PC-9 (cell line): ENCODE measurements at regions not wholly inside any gene's neighbourhood (a gene's known extent, or its start where the extent isn't known, plus 50 kb on each side); places are given as distances from the start of the nearest gene placed in this dataset.

Source experiments
- BruUV-seq: library from RNA; stranded (reverse); fragments of 400-500 nt; replicated peaks from 2 replicates; lab custom pipeline; 2021; lab: Mats Ljungman, UMichigan
- CTCF ChIA-PET: fragments of 300-600 bp; sonication (Branson Sonifier 250); formaldehyde crosslinking; loops from one replicate; lab custom pipeline; 2022; ENCODE audit warnings: antibody characterized with exemption; lab: Charles Lee
- POLR2A ChIA-PET: fragments of 300-600 bp; sonication (Branson Sonifier 250); formaldehyde crosslinking; loops from one replicate; lab custom pipeline; 2022; ENCODE audit warnings: antibody characterized with exemption; ENCODE audit not compliant: unreplicated experiment; lab: Charles Lee
- DNase-seq, 2 experiments: peaks; one replicate each; pipeline versions ENCODE4 v3.0.0 to v3.0.0-alpha.2; 2015 to 2022; ENCODE audit warnings: mixed read lengths in 1 of 2
- H2AFZ ChIP-seq: fragments of 200-600 bp; sonication (generic); 2 replicates; pipeline ENCODE4 v1.8.1; 2017; ENCODE audit warnings: antibody characterized with exemption
- H3F3A ChIP-seq: fragments of 200-600 bp; sonication (generic); 2 replicates; pipeline ENCODE4 v1.8.1; 2017; ENCODE audit warnings: antibody characterized with exemption, mild to moderate bottlenecking, low read depth; ENCODE audit not compliant: insufficient read depth
- H3K27ac ChIP-seq: fragments of 200-600 bp; sonication (generic); 2 replicates; pipeline ENCODE4 v1.6.1; 2016; ENCODE audit warnings: mixed run types
- H3K27me3 ChIP-seq: fragments of 200-600 bp; sonication (generic); 2 replicates; pipeline ENCODE4 v1.6.1; 2016; ENCODE audit warnings: low read depth, mixed run types; ENCODE audit not compliant: insufficient read depth
- H3K36me3 ChIP-seq: fragments of 200-600 bp; sonication (generic); 2 replicates; pipeline ENCODE4 v1.6.1; 2016; ENCODE audit warnings: low read depth, mixed run types
- H3K4me1 ChIP-seq: fragments of 200-600 bp; sonication (generic); replicated peaks from 2 replicates; pipeline ENCODE4 v1.6.1; 2016; ENCODE audit warnings: mixed run types; ENCODE audit not compliant: insufficient read depth
- H3K4me2 ChIP-seq: fragments of 200-600 bp; sonication (generic); 2 replicates; pipeline ENCODE4 v1.6.1; 2017; ENCODE audit warnings: mixed run types
- H3K4me3 ChIP-seq: fragments of 200-600 bp; sonication (generic); 2 replicates; pipeline ENCODE4 v1.6.1; 2016; ENCODE audit warnings: mixed run types
- H3K79me2 ChIP-seq: fragments of 200-600 bp; sonication (generic); 2 replicates; pipeline ENCODE4 v1.6.1; 2017; ENCODE audit warnings: low read depth, mixed run types
- H3K9me2 ChIP-seq: fragments of 200-600 bp; sonication (generic); 2 replicates; pipeline ENCODE4 v1.8.1; 2017; ENCODE audit warnings: mild to moderate bottlenecking; ENCODE audit not compliant: insufficient read depth
- H3K9me3 ChIP-seq: fragments of 200-600 bp; sonication (generic); 2 replicates; pipeline ENCODE4 v1.8.1; 2016; ENCODE audit warnings: low read depth; ENCODE audit not compliant: insufficient read depth
- H4K20me1 ChIP-seq: fragments of 200-600 bp; sonication (generic); 2 replicates; pipeline ENCODE4 v1.8.1; 2017; ENCODE audit not compliant: insufficient read depth
- EZH2 ChIP-seq: fragments of 200-600 bp; sonication (generic); IDR thresholded peaks from 2 replicates; pipeline ENCODE4 v1.8.0; 2017; ENCODE audit warnings: antibody characterized with exemption, low read depth
- intact Hi-C: fragments of 100-400 bp; cut with micrococcal nuclease; formaldehyde crosslinking; loops from one replicate; pipeline ENCODE4 v1.10.0; 2022; ENCODE audit not compliant: unreplicated experiment
- TF ChIP-seq, protein P1 (sequence below): fragments of 200-600 bp; sonication (generic); conservative IDR thresholded peaks from 2 replicates; pipeline ENCODE4 v1.6.1; 2017; ENCODE audit warnings: mixed run types, antibody characterized with exemption, mild to moderate bottlenecking, moderate library complexity

DNA sequence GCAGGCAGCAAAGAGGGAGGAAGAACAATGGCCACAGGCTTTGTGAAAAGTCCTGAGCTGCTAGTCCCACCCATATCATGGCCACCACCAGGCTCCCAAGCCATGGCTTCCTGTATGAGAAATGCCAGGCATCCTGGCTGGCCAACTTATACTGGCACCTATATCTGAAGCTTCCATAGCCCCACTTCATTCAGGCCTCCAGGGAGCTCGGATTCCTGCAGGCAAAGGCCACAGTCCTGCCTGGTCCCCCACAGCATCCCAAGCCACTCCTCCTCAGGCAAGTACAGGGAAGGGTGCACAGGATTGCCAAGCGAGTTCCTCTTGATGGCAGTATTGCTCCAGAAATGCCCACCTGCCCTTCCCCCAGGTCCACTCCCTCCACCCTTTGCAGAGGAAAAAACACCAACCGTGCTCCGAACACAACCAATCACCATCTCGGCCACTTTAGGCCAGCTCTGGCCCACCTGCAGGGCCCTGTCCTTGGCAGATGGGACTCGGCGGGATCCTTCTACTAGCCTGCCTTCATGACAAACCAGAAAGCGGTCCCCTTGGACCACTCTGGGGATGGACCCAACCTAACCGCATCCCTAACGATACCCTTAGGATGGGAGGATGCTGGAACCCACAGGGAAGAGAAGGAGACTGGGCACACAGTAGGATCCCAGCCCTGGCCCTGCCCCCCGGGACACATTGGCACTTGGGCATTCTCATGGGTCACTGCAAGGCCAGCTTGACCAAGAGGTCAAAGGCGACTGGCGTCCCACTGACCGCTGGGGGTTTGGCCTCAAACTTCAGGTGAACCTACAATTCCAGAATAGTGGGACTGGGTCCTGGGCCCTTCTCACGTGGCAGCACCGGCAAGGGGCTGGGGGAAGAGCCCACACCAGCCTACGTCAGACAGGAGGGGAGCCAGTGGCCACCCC is 220.4 kb upstream of the AGTR2 start:
- no peak for TF ChIP-seq EZH2
- TF ChIP-seq, protein P1, sequence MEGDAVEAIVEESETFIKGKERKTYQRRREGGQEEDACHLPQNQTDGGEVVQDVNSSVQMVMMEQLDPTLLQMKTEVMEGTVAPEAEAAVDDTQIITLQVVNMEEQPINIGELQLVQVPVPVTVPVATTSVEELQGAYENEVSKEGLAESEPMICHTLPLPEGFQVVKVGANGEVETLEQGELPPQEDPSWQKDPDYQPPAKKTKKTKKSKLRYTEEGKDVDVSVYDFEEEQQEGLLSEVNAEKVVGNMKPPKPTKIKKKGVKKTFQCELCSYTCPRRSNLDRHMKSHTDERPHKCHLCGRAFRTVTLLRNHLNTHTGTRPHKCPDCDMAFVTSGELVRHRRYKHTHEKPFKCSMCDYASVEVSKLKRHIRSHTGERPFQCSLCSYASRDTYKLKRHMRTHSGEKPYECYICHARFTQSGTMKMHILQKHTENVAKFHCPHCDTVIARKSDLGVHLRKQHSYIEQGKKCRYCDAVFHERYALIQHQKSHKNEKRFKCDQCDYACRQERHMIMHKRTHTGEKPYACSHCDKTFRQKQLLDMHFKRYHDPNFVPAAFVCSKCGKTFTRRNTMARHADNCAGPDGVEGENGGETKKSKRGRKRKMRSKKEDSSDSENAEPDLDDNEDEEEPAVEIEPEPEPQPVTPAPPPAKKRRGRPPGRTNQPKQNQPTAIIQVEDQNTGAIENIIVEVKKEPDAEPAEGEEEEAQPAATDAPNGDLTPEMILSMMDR, result peak; percentile 67

DNA sequence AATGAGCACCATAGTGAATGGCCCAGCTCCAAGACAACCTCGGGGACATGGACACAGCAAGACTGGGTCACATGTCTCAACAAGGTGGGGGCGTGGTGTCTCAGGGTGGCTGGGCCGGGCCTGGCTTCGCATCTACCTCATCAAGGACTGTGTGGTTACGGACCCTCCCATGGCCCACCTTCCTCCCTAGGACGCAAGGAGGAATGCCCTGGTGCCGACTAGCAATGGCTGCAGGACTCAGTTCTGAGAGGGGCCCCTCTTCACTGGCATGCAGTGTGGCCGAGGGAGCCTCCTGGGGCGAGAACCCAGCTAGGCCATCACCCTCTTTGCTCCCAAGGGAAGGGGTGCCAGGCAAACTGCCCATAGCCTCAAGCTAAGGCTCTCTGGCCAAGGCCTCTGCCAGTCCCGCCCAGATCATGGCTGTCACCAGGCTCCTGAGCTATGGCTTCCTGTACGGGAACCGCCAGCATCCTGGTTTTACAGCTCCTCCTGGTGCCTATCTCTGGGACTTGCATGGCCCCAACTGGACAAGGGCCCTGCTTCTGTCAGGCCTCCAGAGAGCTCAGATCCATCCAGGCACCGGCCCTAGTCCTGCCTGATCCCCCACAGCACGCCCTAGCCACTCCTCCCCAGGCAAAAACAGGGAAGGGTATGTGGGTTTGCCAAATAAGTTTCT is 218.0 kb upstream of the AGTR2 start:
- peaks cover 17% of the 10 kb centered on the region for H3K79me2 ChIP-seq
- H3K36me3 ChIP-seq, result no peaks in the 10 kb centered on the region
- CTCF ChIA-PET, result no interaction called here
- no peak for TF ChIP-seq EZH2
- TF ChIP-seq, protein P1, result no peak
- intact Hi-C loops, result no loop called here
- no peaks in the 10 kb centered on the region for H3K9me3 ChIP-seq
- no peak overlapping the region for H3K4me3 ChIP-seq
- H3K9me2 ChIP-seq, result no peaks in the 10 kb centered on the region
- H3K27ac ChIP-seq, result no peak overlapping the region
- no peaks in the 10 kb centered on the region for H3K27me3 ChIP-seq
- no peak for DNase-seq
- no peak overlapping the region for H3K4me2 ChIP-seq
- BruUV-seq, result no TSS peak
- H3K4me1 ChIP-seq, result no peaks in the 10 kb centered on the region
- peaks cover 7% of the 10 kb centered on the region; the same call in 1 of the 2 replicates for H3F3A ChIP-seq
- peaks cover 10% of the 10 kb centered on the region for H4K20me1 ChIP-seq
- no peak overlapping the region for H2AFZ ChIP-seq
- POLR2A ChIA-PET, result no interaction called here

More for the DNA sequence above, 220.4 kb upstream of the AGTR2 start:
- Histone ChIP-seq H3K4me2 (peak overlapping the region; percentile 51), H3K79me2 (peaks cover 26% of the 10 kb centered on the region), H3K4me1 (no peaks in the 10 kb centered on the region), H3K36me3 (no peaks in the 10 kb centered on the region), H3K9me3 (no peaks in the 10 kb centered on the region), H3K4me3 (no peak overlapping the region), H4K20me1 (peaks cover 10% of the 10 kb centered on the region), H3F3A (no peaks in the 10 kb centered on the region), H2AFZ (no peak overlapping the region), H3K27ac (no peak overlapping the region), H3K27me3 (no peaks in the 10 kb centered on the region), H3K9me2 (no peaks in the 10 kb centered on the region)
- BruUV-seq, result no TSS peak
- ChIA-PET POLR2A (no interaction called here), CTCF (no interaction called here)
- intact Hi-C loops, result loop anchor here (10.0 kb wide), 1 partner anchor 295 kb away; no protein-coding TSS in a partner anchor
- peak; percentile 46 to 59 for DNase-seq

DNA sequence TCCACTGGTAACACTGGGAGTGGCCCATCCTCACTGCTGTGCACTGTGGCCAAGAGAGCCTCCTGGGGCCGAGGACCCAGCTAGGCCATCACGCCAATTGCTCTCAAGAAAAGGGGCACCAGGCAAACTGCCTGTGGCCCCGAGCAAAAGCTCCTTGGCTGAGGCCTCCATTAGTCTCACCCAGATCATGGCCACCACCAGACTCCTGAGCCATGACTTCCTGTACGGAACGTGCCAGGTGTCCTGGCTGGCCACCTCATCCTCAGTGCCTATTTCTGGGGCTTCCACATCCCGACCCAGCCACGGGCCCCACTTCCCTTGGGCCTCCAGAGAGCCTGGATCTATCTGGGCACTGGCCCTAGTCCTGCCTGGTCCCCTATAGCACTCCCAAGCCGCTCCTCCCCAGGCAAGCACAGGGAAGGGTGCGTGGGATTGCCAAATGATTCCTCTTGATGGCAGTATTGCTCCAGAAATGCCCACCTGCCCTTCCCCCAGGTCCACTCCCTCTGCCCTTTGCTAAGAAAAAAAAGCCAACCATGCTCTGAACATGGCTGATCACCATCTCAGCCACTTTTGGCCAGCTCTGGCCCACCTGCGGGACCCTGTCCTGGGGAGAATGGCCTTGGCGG is 212.6 kb upstream of the AGTR2 start:
- Histone ChIP-seq H2AFZ (no peak overlapping the region), H3K27me3 (no peaks in the 10 kb centered on the region), H3K36me3 (no peaks in the 10 kb centered on the region), H3K27ac (no peak overlapping the region), H4K20me1 (peaks cover 3% of the 10 kb centered on the region; the same call in 1 of the 2 replicates), H3K9me3 (no peaks in the 10 kb centered on the region), H3K79me2 (peaks cover 55% of the 10 kb centered on the region), H3K4me2 (peak overlapping the region; percentile 38), H3K4me3 (no peak overlapping the region), H3F3A (peaks cover 12% of the 10 kb centered on the region; the same call in 1 of the 2 replicates), H3K9me2 (no peaks in the 10 kb centered on the region), H3K4me1 (peaks cover 30% of the 10 kb centered on the region)
- intact Hi-C loops, result no loop called here
- TF ChIP-seq, protein P1, result peak; percentile 57
- TF ChIP-seq EZH2, result no peak
- no TSS peak for BruUV-seq
- ChIA-PET POLR2A (no interaction called here), CTCF (no interaction called here)
- DNase-seq, result peak in 1 of 2 experiments; percentile 46
